Endodermal cell (in vitro differentiated cells): ENCODE measurements at regions not wholly inside any gene's neighbourhood (a gene's known extent, or its start where the extent isn't known, plus 50 kb on each side); places are given as distances from the start of the nearest gene placed in this dataset.

ENCODE experiments used
- DNase-seq: peaks from one replicate; pipeline ENCODE4 v3.0.0-alpha.2; 2017
- H3K27ac ChIP-seq: 2 replicates; pipeline ENCODE4 v1.5.1; 2013; ENCODE audit warnings: mild to moderate bottlenecking, low read depth, low read length, moderate library complexity
- H3K27me3 ChIP-seq: 2 replicates; pipeline ENCODE4 v1.6.1; 2013; ENCODE audit warnings: mild to moderate bottlenecking, low read length, moderate library complexity; ENCODE audit not compliant: insufficient read depth, control insufficient read depth, poor library complexity, severe bottlenecking
- H3K36me3 ChIP-seq: 2 replicates; pipeline ENCODE4 v1.7.0; 2013; ENCODE audit warnings: mild to moderate bottlenecking, low read length, moderate library complexity; ENCODE audit not compliant: control insufficient read depth, insufficient read depth
- H3K4me1 ChIP-seq: one replicate; pipeline ENCODE4 v1.7.0; 2013; ENCODE audit warnings: low read length; ENCODE audit not compliant: control insufficient read depth, insufficient read depth
- H3K4me3 ChIP-seq: 2 replicates; pipeline ENCODE4 v1.5.1; 2013; ENCODE audit warnings: mild to moderate bottlenecking, low read length, moderate library complexity
- H3K9ac ChIP-seq: 2 replicates; pipeline ENCODE4 v1.6.1; 2013; ENCODE audit warnings: mild to moderate bottlenecking, low read length, moderate library complexity; ENCODE audit not compliant: poor library complexity, severe bottlenecking; ENCODE audit errors: extremely low read depth
- H3K9me3 ChIP-seq: 2 replicates; pipeline ENCODE4 v1.6.1; 2013; ENCODE audit warnings: mild to moderate bottlenecking, low read length, moderate library complexity; ENCODE audit not compliant: control insufficient read depth
- H3K27ac Mint-ChIP-seq: 2 replicates; pipeline ENCODE4 v1.8.0; 2020; ENCODE audit warnings: mixed read lengths
- H3K27me3 Mint-ChIP-seq: 2 replicates; pipeline ENCODE4 v1.8.0; 2021; ENCODE audit warnings: mild to moderate bottlenecking, mixed read lengths; ENCODE audit not compliant: insufficient read depth
- H3K36me3 Mint-ChIP-seq: 2 replicates; pipeline ENCODE4 v1.8.0; 2020; ENCODE audit warnings: low read depth, mixed read lengths
- H3K4me1 Mint-ChIP-seq: 2 replicates; pipeline ENCODE4 v1.8.0; 2020; ENCODE audit warnings: mixed read lengths
- H3K4me3 Mint-ChIP-seq: 2 replicates; pipeline ENCODE4 v1.8.0; 2020; ENCODE audit warnings: mild to moderate bottlenecking, moderate library complexity, mixed read lengths
- H3K9me3 Mint-ChIP-seq: 2 replicates; pipeline ENCODE4 v1.8.0; 2020; ENCODE audit warnings: mild to moderate bottlenecking, mixed read lengths
- WGBS, 2 experiments: methylation state at CpG; one replicate each; pipeline versions ENCODE4 v1.1.5 to v1.1.7; 2013; ENCODE audit warnings: missing lambda C conversion rate in 2 of 2, mixed read lengths in 1 of 2; ENCODE audit not compliant: insufficient coverage in 1 of 2, insufficient read length in 1 of 2; 5-methylcytosine and 5-hydroxymethylcytosine counted together
- TF ChIP-seq, protein P1 (sequence below): fragments of 200-600 bp; sonication (generic); conservative IDR thresholded peaks from 2 replicates; pipeline ENCODE4 v1.5.0; 2021; ENCODE audit warnings: antibody characterized with exemption, mild to moderate bottlenecking

DNA sequence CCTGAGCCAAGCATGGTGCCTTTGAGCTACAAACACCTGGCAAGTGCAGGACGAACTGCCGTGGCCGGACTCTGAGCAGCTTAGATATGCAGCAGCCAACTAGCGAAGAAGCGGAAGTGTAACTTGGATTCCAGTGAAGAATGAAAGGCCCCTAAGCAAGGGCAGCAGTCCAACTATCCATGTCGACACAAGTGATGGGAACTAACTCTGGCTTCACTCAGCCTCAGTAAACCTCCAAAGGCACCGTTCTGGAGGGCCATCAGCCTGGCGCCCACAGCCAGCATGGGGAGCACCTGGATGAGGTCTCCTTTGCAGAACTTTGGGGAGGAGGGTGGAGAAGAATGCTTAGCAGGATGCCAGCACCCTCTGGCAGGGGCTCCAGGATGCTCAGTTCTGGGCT is 78.4 kb upstream of the MLN start:
- Histone ChIP-seq H3K9ac (no peak overlapping the region), H3K36me3 (no peaks in the 10 kb centered on the region), H3K9me3 (no peaks in the 10 kb centered on the region), H3K27ac (no peak overlapping the region), H3K4me3 (no peak overlapping the region), H3K4me1 (no peaks in the 10 kb centered on the region), H3K27me3 (no peaks in the 10 kb centered on the region)
- Mint-ChIP-seq H3K36me3 (no peaks in the 10 kb centered on the region), H3K4me1 (peaks cover 7% of the 10 kb centered on the region), H3K9me3 (no peaks in the 10 kb centered on the region), H3K27ac (no peak overlapping the region), H3K4me3 (no peak overlapping the region), H3K27me3 (peaks cover 24% of the 10 kb centered on the region)
- DNase-seq: no peak
- TF ChIP-seq, protein P1, sequence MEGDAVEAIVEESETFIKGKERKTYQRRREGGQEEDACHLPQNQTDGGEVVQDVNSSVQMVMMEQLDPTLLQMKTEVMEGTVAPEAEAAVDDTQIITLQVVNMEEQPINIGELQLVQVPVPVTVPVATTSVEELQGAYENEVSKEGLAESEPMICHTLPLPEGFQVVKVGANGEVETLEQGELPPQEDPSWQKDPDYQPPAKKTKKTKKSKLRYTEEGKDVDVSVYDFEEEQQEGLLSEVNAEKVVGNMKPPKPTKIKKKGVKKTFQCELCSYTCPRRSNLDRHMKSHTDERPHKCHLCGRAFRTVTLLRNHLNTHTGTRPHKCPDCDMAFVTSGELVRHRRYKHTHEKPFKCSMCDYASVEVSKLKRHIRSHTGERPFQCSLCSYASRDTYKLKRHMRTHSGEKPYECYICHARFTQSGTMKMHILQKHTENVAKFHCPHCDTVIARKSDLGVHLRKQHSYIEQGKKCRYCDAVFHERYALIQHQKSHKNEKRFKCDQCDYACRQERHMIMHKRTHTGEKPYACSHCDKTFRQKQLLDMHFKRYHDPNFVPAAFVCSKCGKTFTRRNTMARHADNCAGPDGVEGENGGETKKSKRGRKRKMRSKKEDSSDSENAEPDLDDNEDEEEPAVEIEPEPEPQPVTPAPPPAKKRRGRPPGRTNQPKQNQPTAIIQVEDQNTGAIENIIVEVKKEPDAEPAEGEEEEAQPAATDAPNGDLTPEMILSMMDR: no peak
- 94 to 95% methylated on average over 6 to 8 of the region's 8 CpGs for WGBS, 2 experiments

DNA sequence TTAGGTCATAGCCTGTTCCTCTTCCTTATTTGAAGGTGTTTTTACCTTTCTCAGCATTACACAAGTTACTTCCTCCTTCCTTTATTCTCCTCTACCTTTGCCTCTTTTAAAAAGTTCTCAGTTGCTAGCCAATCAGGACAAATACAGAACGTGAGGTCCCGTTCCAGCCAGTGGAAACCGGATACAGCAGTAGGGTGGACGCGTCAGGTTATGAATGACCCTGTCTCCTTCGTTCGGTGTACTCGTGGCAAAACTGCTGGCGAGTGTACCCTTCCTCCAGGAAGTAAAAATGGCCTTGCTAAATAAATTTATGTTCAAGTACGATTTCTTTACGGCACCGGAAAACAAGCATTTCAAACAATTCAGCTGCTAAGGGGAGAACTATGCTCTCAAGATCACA is 77.0 kb upstream of the MLN start:
- peaks cover 27% of the 10 kb centered on the region for H3K27me3 Mint-ChIP-seq
- peaks cover 7% of the 10 kb centered on the region for H3K4me1 Mint-ChIP-seq
- no peak overlapping the region for H3K4me3 Mint-ChIP-seq
- H3K4me3 ChIP-seq: no peak overlapping the region
- H3K9me3 Mint-ChIP-seq: no peaks in the 10 kb centered on the region
- H3K27ac ChIP-seq: no peak overlapping the region
- no peaks in the 10 kb centered on the region for H3K4me1 ChIP-seq
- no peaks in the 10 kb centered on the region for H3K36me3 Mint-ChIP-seq
- no peak for DNase-seq
- TF ChIP-seq, protein P1: no peak
- H3K9ac ChIP-seq: no peak overlapping the region
- no peaks in the 10 kb centered on the region for H3K9me3 ChIP-seq
- WGBS, 2 experiments: 92 to 93% methylated on average over 12 of the region's 12 CpGs
- H3K36me3 ChIP-seq: no peaks in the 10 kb centered on the region
- no peaks in the 10 kb centered on the region for H3K27me3 ChIP-seq
- no peak overlapping the region for H3K27ac Mint-ChIP-seq

DNA sequence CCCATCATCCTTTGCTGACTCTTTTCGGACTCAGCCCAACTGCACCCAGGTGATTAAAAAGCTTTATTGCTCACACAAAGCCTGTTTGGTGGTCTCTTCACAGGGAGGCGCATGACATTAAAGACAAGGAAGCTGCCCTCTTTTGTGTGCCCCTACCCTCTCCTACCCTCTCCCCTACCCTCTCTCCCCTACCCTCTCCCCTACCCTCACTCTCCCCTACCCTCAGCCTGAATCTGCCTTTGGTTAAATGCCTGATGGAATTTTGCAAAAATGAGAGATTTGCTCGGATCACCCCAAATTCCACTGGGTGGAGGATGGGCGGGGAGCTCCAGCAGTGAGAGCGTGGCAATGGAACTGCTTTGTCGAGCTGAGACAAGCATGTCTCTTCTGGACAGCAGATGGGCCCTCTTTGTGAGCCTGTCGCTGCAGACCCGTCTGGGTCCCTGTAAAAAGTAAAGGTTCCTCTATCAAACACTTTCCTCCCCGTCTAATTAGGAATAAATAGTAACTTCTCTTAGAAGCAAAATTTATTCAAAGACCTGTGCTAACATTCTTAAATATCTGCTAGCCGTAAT is 76.4 kb upstream of the MLN start:
- H3K4me3 Mint-ChIP-seq: no peak overlapping the region
- peaks cover 7% of the 10 kb centered on the region for H3K4me1 Mint-ChIP-seq
- Histone ChIP-seq H3K27me3 (no peaks in the 10 kb centered on the region), H3K4me1 (no peaks in the 10 kb centered on the region), H3K9me3 (no peaks in the 10 kb centered on the region), H3K27ac (no peak overlapping the region), H3K4me3 (no peak overlapping the region), H3K36me3 (no peaks in the 10 kb centered on the region), H3K9ac (no peak overlapping the region)
- TF ChIP-seq, protein P1: no peak
- H3K27ac Mint-ChIP-seq: no peak overlapping the region
- DNase-seq: no peak
- no peaks in the 10 kb centered on the region for H3K9me3 Mint-ChIP-seq
- peaks cover 24% of the 10 kb centered on the region for H3K27me3 Mint-ChIP-seq
- 70 to 91% methylated on average over 4 to 10 of the region's 10 CpGs for WGBS, 2 experiments
- H3K36me3 Mint-ChIP-seq: no peaks in the 10 kb centered on the region
